SK-N-SH (cell line): ENCODE measurements at regions not wholly inside any gene's neighbourhood (a gene's known extent, or its start where the extent isn't known, plus 50 kb on each side); places are given as distances from the start of the nearest gene placed in this dataset.

ENCODE experiments used
- CTCF ChIA-PET: fragments of 300-600, 350-600 bp; formaldehyde crosslinking; extraction: SDS; loops from one replicate; lab custom pipeline; 2021; lab: Yijun Ruan, JAX
- POLR2A ChIA-PET: fragments of 350-600 bp; sonication (Branson Sonifier 250); formaldehyde crosslinking; extraction: SDS; loops from one replicate; lab custom pipeline; 2020; ENCODE audit warnings: antibody characterized with exemption, inconsistent platforms; lab: Yijun Ruan, JAX
- DNase-seq: peaks from one replicate; pipeline ENCODE4 v3.0.0; 2012
- H2AFZ ChIP-seq: fragments of 200-600 bp; sonication (generic); 2 replicates; pipeline ENCODE4 v1.8.1; 2016; ENCODE audit warnings: antibody characterized with exemption, mild to moderate bottlenecking, low read depth
- H3F3A ChIP-seq: fragments of 200-600 bp; sonication (generic); replicated peaks from 2 replicates; pipeline ENCODE3; 2016; ENCODE audit warnings: antibody characterized with exemption, mild to moderate bottlenecking; ENCODE audit not compliant: insufficient read depth
- H3K27ac ChIP-seq, 2 experiments: fragments of 200-500 bp in 1 of 2; fragments of 200-600 bp in 1 of 2; sonication (Bioruptor generic) in 1 of 2; sonication (generic), shearing (Covaris generic) in 1 of 2; 2 replicates each; pipeline versions ENCODE4 v1.5.1 to v1.6.1; 2014 to 2016; ENCODE audit warnings: low read depth in 2 of 2, inconsistent platforms in 1 of 2, low read length in 1 of 2, mild to moderate bottlenecking in 1 of 2, mixed read lengths in 1 of 2
- H3K27me3 ChIP-seq: fragments of 200-600 bp; sonication (generic), shearing (Covaris generic); 2 replicates; pipeline ENCODE4 v1.6.1; 2016; ENCODE audit warnings: mixed run types; ENCODE audit not compliant: insufficient read depth
- H3K36me3 ChIP-seq, 2 experiments: fragments of 200-500 bp in 1 of 2; fragments of 200-600 bp in 1 of 2; sonication (Bioruptor generic) in 1 of 2; sonication (generic) in 1 of 2; replicated peaks in 1 of 2; 2 replicates each; pipeline versions ENCODE3 to v1.5.1; 2014 to 2016; ENCODE audit warnings: low read length in 1 of 2, mild to moderate bottlenecking in 1 of 2; ENCODE audit not compliant: insufficient read depth in 2 of 2, control insufficient read depth in 1 of 2
- H3K4me1 ChIP-seq, 2 experiments: fragments of 200-500 bp in 1 of 2; fragments of 200-600 bp in 1 of 2; sonication (Bioruptor generic) in 1 of 2; sonication (generic), shearing (Covaris generic) in 1 of 2; 2 replicates each; pipeline versions ENCODE4 v1.5.1 to v1.6.1; 2014 to 2016; ENCODE audit warnings: low read depth in 1 of 2, low read length in 1 of 2, mixed run types in 1 of 2; ENCODE audit not compliant: insufficient read depth in 2 of 2, control insufficient read depth in 1 of 2
- H3K4me2 ChIP-seq: fragments of 200-600 bp; sonication (generic), shearing (Covaris generic); 2 replicates; pipeline ENCODE4 v1.6.1; 2017; ENCODE audit warnings: mixed run types
- H3K4me3 ChIP-seq, 2 experiments: fragments of 200-500 bp in 1 of 2; fragments of 200-600 bp in 1 of 2; sonication (Bioruptor generic) in 1 of 2; sonication (generic), shearing (Covaris generic) in 1 of 2; 2 replicates each; pipeline versions ENCODE4 v1.5.1 to v1.8.1; 2014 to 2016; ENCODE audit warnings: low read depth in 2 of 2, inconsistent platforms in 1 of 2, low read length in 1 of 2, mild to moderate bottlenecking in 1 of 2, mixed read lengths in 1 of 2, moderate library complexity in 1 of 2
- H3K79me2 ChIP-seq: fragments of 200-600 bp; sonication (generic); 2 replicates; pipeline ENCODE4 v1.8.1; 2017; ENCODE audit warnings: mild to moderate bottlenecking; ENCODE audit not compliant: insufficient read depth
- H3K9ac ChIP-seq: fragments of 200-600 bp; sonication (generic); 2 replicates; pipeline ENCODE4 v1.6.1; 2017; ENCODE audit warnings: mixed run types
- H3K9me2 ChIP-seq: fragments of 200-600 bp; sonication (generic); 2 replicates; pipeline ENCODE4 v1.6.1; 2017; ENCODE audit warnings: mixed run types
- H3K9me3 ChIP-seq: fragments of 200-600 bp; sonication (generic); 2 replicates; pipeline ENCODE4 v1.6.1; 2017; ENCODE audit warnings: mixed run types, mild to moderate bottlenecking, moderate library complexity
- H4K20me1 ChIP-seq: fragments of 200-600 bp; sonication (generic); 2 replicates; pipeline ENCODE4 v1.6.1; 2017; ENCODE audit warnings: mild to moderate bottlenecking, mixed run types; ENCODE audit not compliant: insufficient read depth
- ELF1 ChIP-seq: IDR thresholded peaks from 2 replicates; pipeline ENCODE4 v1.4.0; 2012
- EP300 ChIP-seq, 2 experiments: IDR thresholded peaks; 2 replicates each; pipeline versions ENCODE4 v1.4.0 to v1.6.1; 2012; ENCODE audit warnings: borderline replicate concordance in 1 of 2, low read depth in 1 of 2, low read length in 1 of 2
- NFIC ChIP-seq: IDR thresholded peaks from 2 replicates; pipeline ENCODE4 v1.4.0; 2012; ENCODE audit warnings: borderline replicate concordance
- RAD21 ChIP-seq: IDR thresholded peaks from 2 replicates; pipeline ENCODE4 v1.6.1; 2012; ENCODE audit warnings: mild to moderate bottlenecking, low read length
- REST ChIP-seq: IDR thresholded peaks from 2 replicates; pipeline ENCODE4 v1.6.1; 2012; ENCODE audit warnings: mild to moderate bottlenecking, low read depth, low read length, moderate library complexity
- RFX5 ChIP-seq: IDR thresholded peaks from 2 replicates; pipeline ENCODE4 v1.6.1; 2012; ENCODE audit warnings: mild to moderate bottlenecking, improper control_type of control experiment, low read length
- SIN3A ChIP-seq: IDR thresholded peaks from 2 replicates; pipeline ENCODE4 v1.6.1; 2012; ENCODE audit warnings: low read depth, mild to moderate bottlenecking, low read length, moderate library complexity, borderline replicate concordance
- SMC3 ChIP-seq: IDR thresholded peaks from 2 replicates; pipeline ENCODE4 v1.6.1; 2012; ENCODE audit warnings: low read depth, low read length, improper control_type of control experiment
- TAF1 ChIP-seq: IDR thresholded peaks from 2 replicates; pipeline ENCODE4 v1.6.1; 2012; ENCODE audit warnings: low read depth, mild to moderate bottlenecking, low read length, moderate library complexity, borderline replicate concordance
- WGBS: methylation state at CpG from one replicate; pipeline ENCODE4 v1.1.6; 2017; ENCODE audit warnings: low lambda C conversion rate; 5-methylcytosine and 5-hydroxymethylcytosine counted together
- TF ChIP-seq, protein P1 (sequence below): fragments of 200-600 bp; sonication (generic); IDR thresholded peaks from 2 replicates; pipeline ENCODE4 v1.6.1; 2017; ENCODE audit warnings: antibody characterized with exemption, mild to moderate bottlenecking, moderate library complexity
- TF ChIP-seq, protein P2 (sequence below): IDR thresholded peaks from 2 replicates; pipeline ENCODE4 v1.4.0; 2012; ENCODE audit warnings: low read depth, borderline replicate concordance
- TF ChIP-seq, protein P3 (sequence below): fragments of 150-350 bp; IDR thresholded peaks from 2 replicates; pipeline ENCODE4 v1.6.1; 2016; ENCODE audit warnings: mild to moderate bottlenecking, low read depth, low read length
- TF ChIP-seq, protein P4 (sequence below): fragments of 150-350 bp; IDR thresholded peaks from 2 replicates; pipeline ENCODE4 v1.6.1; 2017; ENCODE audit warnings: antibody characterized with exemption, low read length, low read depth, borderline replicate concordance

DNA sequence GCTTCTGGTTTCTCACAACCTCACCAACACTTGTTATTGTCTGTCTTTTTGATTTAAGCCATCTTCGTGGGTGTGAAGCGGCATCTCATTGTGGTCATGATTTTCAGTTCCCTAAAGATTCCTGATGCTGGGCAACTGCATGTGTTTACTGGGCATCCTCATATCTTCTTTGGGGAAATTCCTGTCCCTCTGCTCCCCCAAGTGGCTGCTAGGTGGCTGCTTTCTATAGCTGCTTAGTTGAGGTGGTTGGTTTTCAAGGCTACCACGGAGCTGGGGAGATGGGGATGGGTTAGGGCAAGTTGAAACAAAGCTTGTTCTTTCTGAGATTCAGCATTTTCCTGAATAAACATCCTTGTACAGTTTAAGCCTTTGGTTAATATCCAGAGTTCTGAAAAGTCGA, 403.9 kb upstream of the SULF2 start:
- no peak for DNase-seq
- WGBS = 41% methylated on average over 4 of the region's 4 CpGs
- Histone ChIP-seq H3K27me3 (no peaks in the 10 kb centered on the region), H3K9me3 (no peaks in the 10 kb centered on the region), H3K4me1 (peaks cover 0 to 5% of the 10 kb centered on the region in 2 experiments; a peak in 1 of 4 replicates), H3K4me2 (no peak overlapping the region), H3K36me3 (no peaks in the 10 kb centered on the region), H3K79me2 (no peaks in the 10 kb centered on the region), H3K27ac (no peak overlapping the region), H3K9ac (no peak overlapping the region), H2AFZ (no peak overlapping the region), H4K20me1 (no peaks in the 10 kb centered on the region), H3K9me2 (no peaks in the 10 kb centered on the region), H3F3A (no peaks in the 10 kb centered on the region), H3K4me3 (no peak overlapping the region)
- POLR2A ChIA-PET = no interaction called here
- CTCF ChIA-PET = interaction anchor here (1.9 kb wide), 1 partner anchor 431 kb away, joined by 6 read pairs; no protein-coding TSS in a partner anchor
- no peak for TF ChIP-seq ELF1
- TF ChIP-seq REST = no peak
- TF ChIP-seq RAD21 = peak; percentile 55
- TF ChIP-seq, protein P1, sequence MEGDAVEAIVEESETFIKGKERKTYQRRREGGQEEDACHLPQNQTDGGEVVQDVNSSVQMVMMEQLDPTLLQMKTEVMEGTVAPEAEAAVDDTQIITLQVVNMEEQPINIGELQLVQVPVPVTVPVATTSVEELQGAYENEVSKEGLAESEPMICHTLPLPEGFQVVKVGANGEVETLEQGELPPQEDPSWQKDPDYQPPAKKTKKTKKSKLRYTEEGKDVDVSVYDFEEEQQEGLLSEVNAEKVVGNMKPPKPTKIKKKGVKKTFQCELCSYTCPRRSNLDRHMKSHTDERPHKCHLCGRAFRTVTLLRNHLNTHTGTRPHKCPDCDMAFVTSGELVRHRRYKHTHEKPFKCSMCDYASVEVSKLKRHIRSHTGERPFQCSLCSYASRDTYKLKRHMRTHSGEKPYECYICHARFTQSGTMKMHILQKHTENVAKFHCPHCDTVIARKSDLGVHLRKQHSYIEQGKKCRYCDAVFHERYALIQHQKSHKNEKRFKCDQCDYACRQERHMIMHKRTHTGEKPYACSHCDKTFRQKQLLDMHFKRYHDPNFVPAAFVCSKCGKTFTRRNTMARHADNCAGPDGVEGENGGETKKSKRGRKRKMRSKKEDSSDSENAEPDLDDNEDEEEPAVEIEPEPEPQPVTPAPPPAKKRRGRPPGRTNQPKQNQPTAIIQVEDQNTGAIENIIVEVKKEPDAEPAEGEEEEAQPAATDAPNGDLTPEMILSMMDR = peak; percentile 32
- peak; percentile 25; the same call in 1 of the 2 replicates for TF ChIP-seq SMC3
- TF ChIP-seq SIN3A = no peak
- no peak for TF ChIP-seq TAF1
- TF ChIP-seq EP300 (IDR thresholded peaks at IDR 0.05; ENCODE audit: borderline replicate concordance in 1 of 2, low read depth in 1 of 2, low read length in 1 of 2) = no peak
- TF ChIP-seq, protein P2, sequence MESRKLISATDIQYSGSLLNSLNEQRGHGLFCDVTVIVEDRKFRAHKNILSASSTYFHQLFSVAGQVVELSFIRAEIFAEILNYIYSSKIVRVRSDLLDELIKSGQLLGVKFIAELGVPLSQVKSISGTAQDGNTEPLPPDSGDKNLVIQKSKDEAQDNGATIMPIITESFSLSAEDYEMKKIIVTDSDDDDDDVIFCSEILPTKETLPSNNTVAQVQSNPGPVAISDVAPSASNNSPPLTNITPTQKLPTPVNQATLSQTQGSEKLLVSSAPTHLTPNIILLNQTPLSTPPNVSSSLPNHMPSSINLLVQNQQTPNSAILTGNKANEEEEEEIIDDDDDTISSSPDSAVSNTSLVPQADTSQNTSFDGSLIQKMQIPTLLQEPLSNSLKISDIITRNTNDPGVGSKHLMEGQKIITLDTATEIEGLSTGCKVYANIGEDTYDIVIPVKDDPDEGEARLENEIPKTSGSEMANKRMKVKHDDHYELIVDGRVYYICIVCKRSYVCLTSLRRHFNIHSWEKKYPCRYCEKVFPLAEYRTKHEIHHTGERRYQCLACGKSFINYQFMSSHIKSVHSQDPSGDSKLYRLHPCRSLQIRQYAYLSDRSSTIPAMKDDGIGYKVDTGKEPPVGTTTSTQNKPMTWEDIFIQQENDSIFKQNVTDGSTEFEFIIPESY = no peak

GRCh38 chr20:48187851-48188250, 402.6 kb upstream of the SULF2 start:
- ChIA-PET CTCF (no interaction called here), POLR2A (no interaction called here)
- Histone ChIP-seq H3K4me2 (no peak overlapping the region), H3K27ac (no peak overlapping the region), H3K36me3 (no peaks in the 10 kb centered on the region), H3K9me3 (no peaks in the 10 kb centered on the region), H3K4me3 (no peak overlapping the region), H3K27me3 (no peaks in the 10 kb centered on the region), H3K4me1 (peaks cover 0 to 6% of the 10 kb centered on the region in 2 experiments; a peak in 1 of 4 replicates), H2AFZ (no peak overlapping the region), H3K9ac (no peak overlapping the region), H3F3A (no peaks in the 10 kb centered on the region), H3K9me2 (no peaks in the 10 kb centered on the region), H3K79me2 (no peaks in the 10 kb centered on the region), H4K20me1 (no peaks in the 10 kb centered on the region)
- 76% methylated on average over 7 of the region's 7 CpGs for WGBS
- DNase-seq = no peak
- TF ChIP-seq RFX5 = no peak
- TF ChIP-seq, protein P3, sequence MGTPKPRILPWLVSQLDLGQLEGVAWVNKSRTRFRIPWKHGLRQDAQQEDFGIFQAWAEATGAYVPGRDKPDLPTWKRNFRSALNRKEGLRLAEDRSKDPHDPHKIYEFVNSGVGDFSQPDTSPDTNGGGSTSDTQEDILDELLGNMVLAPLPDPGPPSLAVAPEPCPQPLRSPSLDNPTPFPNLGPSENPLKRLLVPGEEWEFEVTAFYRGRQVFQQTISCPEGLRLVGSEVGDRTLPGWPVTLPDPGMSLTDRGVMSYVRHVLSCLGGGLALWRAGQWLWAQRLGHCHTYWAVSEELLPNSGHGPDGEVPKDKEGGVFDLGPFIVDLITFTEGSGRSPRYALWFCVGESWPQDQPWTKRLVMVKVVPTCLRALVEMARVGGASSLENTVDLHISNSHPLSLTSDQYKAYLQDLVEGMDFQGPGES = no peak
- TF ChIP-seq NFIC = no peak
- TF ChIP-seq TAF1 = no peak
- TF ChIP-seq, protein P4, sequence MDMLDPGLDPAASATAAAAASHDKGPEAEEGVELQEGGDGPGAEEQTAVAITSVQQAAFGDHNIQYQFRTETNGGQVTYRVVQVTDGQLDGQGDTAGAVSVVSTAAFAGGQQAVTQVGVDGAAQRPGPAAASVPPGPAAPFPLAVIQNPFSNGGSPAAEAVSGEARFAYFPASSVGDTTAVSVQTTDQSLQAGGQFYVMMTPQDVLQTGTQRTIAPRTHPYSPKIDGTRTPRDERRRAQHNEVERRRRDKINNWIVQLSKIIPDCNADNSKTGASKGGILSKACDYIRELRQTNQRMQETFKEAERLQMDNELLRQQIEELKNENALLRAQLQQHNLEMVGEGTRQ = no peak
- no peak for TF ChIP-seq REST
